Pancreas (tissue), 10 donors: ENCODE measurements at regions not wholly inside any gene's neighbourhood (a gene's known extent, or its start where the extent isn't known, plus 50 kb on each side); places are given as distances from the start of the nearest gene placed in this dataset.

Experiments
- ATAC-seq, 4 donors: fragments of 200-7000 bp; cut with Tn5 transposase; one replicate each; pipeline versions ENCODE4 v1.8.0 to v1.9.1; 2020; ENCODE audit warnings: mild to moderate bottlenecking in 4 of 4, moderate library complexity in 4 of 4
- DNase-seq, 6 donors: peaks; one replicate each; pipeline ENCODE4 v3.0.0-alpha.2; 2020
- FAIRE-seq: peaks from 2 replicates; lab custom pipeline; 2012; peaks lifted over from hg19 to GRCh38; lab: Jason Lieb, UNC
- H3K27ac ChIP-seq, 4 donors: fragments of 200-600 bp; sonication (generic); 1 replicate in 3 of 4; 2 replicates in 1 of 4; pipeline versions ENCODE4 v1.5.0 to v1.8.0; 2020
- H3K27me3 ChIP-seq, 4 donors: fragments of 200-600 bp; one replicate each; pipeline ENCODE4 v1.8.0; 2021
- H3K36me3 ChIP-seq, 3 donors: fragments of 200-600 bp; sonication (generic) in 1 of 3; one replicate each; pipeline versions ENCODE4 v1.5.0 to v1.8.0; 2020 to 2021
- H3K4me1 ChIP-seq, 3 donors: fragments of 200-600 bp; one replicate each; pipeline ENCODE4 v1.8.0; 2021
- H3K4me3 ChIP-seq, 4 donors: fragments of 200-600 bp; sonication (generic) in 2 of 4; one replicate each; pipeline versions ENCODE4 v1.5.0 to v1.8.0; 2020 to 2021
- H3K9me3 ChIP-seq, 4 donors: fragments of 200-600 bp; one replicate each; pipeline ENCODE4 v1.8.0; 2021
- WGBS, 2 donors: extraction: QIAGEN DNeasy Blood & Tissue Kit; methylation state at CpG; one replicate each; pipeline ENCODE4 v1.1.7; 2013; 5-methylcytosine and 5-hydroxymethylcytosine counted together
- intact Hi-C, 3 donors: fragments of 100-400 bp; cut with DNase I; formaldehyde crosslinking; loops; one replicate each; pipeline versions ENCODE4 v1.11.1 to v1.14.2; 2022
- TF ChIP-seq, protein P1 (sequence below), 4 donors: fragments of 200-600 bp; sonication (generic) in 3 of 4; IDR thresholded peaks; one replicate each; pipeline versions ENCODE4 v1.5.0 to v1.8.0; 2021; ENCODE audit warnings: antibody characterized with exemption in 4 of 4
- donor health status: healthy with polysubstance abuse.
- donor health status: DM: no; HTN: no; CAD: no; lungs with moderate emphysema.
- donor health status: DM: no; HTN: no; CAD: no.
- donor health status: control.
- donor health status: control.
- donor health status: Bipolar disorder and iron deficiency.
- donor health status: DM: yes; HTN: yes; CAD: no.
- donor health status: DM: no; HTN: no; CAD: no.
- donor health status: DM: no; HTN: no; CAD: no.
- donor health status: DM: yes; HTN: yes; CAD: no.

GRCh38 chr10:117448802-117449201 is 73.6 kb upstream of the PDZD8 start:
- no peaks in the 10 kb centered on the region for H3K9me3 ChIP-seq
- FAIRE-seq (no peak), ATAC-seq (peak in 3 of 4 donors; percentile 24 to 70 (median 51)), DNase-seq (peak in 1 of 6 donors; percentile 16)
- intact Hi-C loops, result loop anchor here in 1 of 3 donors (10.0 kb wide), 1 partner anchor 224 kb away; no protein-coding TSS in a partner anchor
- 24 to 30% methylated on average over 5 of the region's 5 CpGs for WGBS, 2 donors
- peak overlapping the region in 1 of 4 donors; percentile 28 for H3K27ac ChIP-seq
- no peaks in the 10 kb centered on the region for H3K36me3 ChIP-seq
- no peak overlapping the region for H3K4me3 ChIP-seq
- TF ChIP-seq, protein P1, sequence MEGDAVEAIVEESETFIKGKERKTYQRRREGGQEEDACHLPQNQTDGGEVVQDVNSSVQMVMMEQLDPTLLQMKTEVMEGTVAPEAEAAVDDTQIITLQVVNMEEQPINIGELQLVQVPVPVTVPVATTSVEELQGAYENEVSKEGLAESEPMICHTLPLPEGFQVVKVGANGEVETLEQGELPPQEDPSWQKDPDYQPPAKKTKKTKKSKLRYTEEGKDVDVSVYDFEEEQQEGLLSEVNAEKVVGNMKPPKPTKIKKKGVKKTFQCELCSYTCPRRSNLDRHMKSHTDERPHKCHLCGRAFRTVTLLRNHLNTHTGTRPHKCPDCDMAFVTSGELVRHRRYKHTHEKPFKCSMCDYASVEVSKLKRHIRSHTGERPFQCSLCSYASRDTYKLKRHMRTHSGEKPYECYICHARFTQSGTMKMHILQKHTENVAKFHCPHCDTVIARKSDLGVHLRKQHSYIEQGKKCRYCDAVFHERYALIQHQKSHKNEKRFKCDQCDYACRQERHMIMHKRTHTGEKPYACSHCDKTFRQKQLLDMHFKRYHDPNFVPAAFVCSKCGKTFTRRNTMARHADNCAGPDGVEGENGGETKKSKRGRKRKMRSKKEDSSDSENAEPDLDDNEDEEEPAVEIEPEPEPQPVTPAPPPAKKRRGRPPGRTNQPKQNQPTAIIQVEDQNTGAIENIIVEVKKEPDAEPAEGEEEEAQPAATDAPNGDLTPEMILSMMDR (IDR thresholded peaks at IDR 0.05), result no peak
- H3K27me3 ChIP-seq, result no peaks in the 10 kb centered on the region
- H3K4me1 ChIP-seq, result no peaks in the 10 kb centered on the region

DNA sequence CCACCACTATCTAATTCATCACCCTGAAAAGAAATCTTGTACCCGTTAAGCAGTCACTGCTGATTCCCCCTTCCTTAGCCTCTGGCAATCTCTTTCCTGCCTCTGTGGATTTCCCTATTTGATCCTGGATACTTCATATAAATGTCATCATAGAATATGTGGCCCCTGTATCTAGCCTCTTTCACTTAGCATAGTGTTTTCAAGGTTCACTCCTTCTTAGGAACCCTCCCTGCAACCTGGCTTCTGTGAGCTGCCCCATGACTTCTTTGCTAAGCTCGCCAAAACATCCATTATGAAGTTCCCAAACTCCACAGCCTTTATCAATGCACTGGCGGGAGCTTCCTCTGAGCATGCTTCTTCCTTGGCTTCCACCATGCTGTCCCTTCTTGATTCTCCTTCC is 70.8 kb upstream of the PDZD8 start:
- H3K4me3 ChIP-seq, result no peak overlapping the region
- no peaks in the 10 kb centered on the region for H3K9me3 ChIP-seq
- no peak for ATAC-seq
- TF ChIP-seq, protein P1 (IDR thresholded peaks at IDR 0.05), result no peak
- no peaks in the 10 kb centered on the region for H3K27me3 ChIP-seq
- intact Hi-C loops, result loop anchor here in 1 of 3 donors (10.0 kb wide), 1 partner anchor 221 kb away; no protein-coding TSS in a partner anchor
- FAIRE-seq, result no peak
- H3K27ac ChIP-seq, result no peak overlapping the region
- no peak for DNase-seq
- H3K36me3 ChIP-seq, result no peaks in the 10 kb centered on the region
- WGBS, 2 donors, result 77 to 83% methylated on average over 3 of the region's 3 CpGs
- H3K4me1 ChIP-seq, result no peaks in the 10 kb centered on the region

- FAIRE-seq (no peak), DNase-seq (no peak), ATAC-seq (no peak)
- intact Hi-C loops, result loop anchor here in 1 of 3 donors (10.0 kb wide), 1 partner anchor 220 kb away; no protein-coding TSS in a partner anchor
- Histone ChIP-seq H3K27me3 (no peaks in the 10 kb centered on the region), H3K9me3 (no peaks in the 10 kb centered on the region), H3K27ac (no peak overlapping the region), H3K4me1 (no peaks in the 10 kb centered on the region), H3K4me3 (no peak overlapping the region), H3K36me3 (no peaks in the 10 kb centered on the region)
- TF ChIP-seq, protein P1 (IDR thresholded peaks at IDR 0.05), result no peak
- 86 to 89% methylated on average over 4 of the region's 4 CpGs for WGBS, 2 donors
These were observed 69.3 kb upstream of the PDZD8 start for GRCh38 chr10:117444497-117445040.

DNA sequence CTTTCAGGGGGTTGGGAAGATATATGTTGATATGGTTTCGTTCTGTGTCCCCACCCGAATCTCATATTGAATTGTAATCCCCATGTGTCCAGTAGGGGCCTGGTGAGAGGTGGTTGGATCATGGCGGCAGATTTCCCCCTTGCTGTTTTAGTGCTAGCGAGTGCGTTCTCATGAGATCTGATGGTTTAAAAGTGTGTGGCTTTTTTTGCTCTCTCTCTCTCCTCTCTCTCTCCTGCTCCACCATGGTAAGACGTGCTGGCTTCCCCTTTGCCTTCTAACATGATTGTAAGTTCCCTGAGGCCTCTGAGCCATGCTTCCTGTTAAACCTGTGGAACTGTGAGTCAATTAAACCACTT is 68.4 kb upstream of the PDZD8 start:
- no peak for ATAC-seq
- no peak for FAIRE-seq
- DNase-seq, result no peak
- Histone ChIP-seq H3K27ac (no peak overlapping the region), H3K4me1 (no peaks in the 10 kb centered on the region), H3K27me3 (no peaks in the 10 kb centered on the region), H3K36me3 (no peaks in the 10 kb centered on the region), H3K4me3 (no peak overlapping the region), H3K9me3 (no peaks in the 10 kb centered on the region)
- intact Hi-C loops, result loop anchor here in 1 of 3 donors (10.0 kb wide), 1 partner anchor 219 kb away; no protein-coding TSS in a partner anchor
- TF ChIP-seq, protein P1 (IDR thresholded peaks at IDR 0.05), result no peak
- whole genome bisulfite sequencing, 2 donors, result 90 to 93% methylated on average over 6 of the region's 6 CpGs
